Transverse colon (tissue), 4 donors: ENCODE measurements at regions not wholly inside any gene's neighbourhood (a gene's known extent, or its start where the extent isn't known, plus 50 kb on each side); places are given as distances from the start of the nearest gene placed in this dataset.
A peak's percentile ranks its signal among the peaks of the same experiment; 100 is the strongest.

Source experiments
- DNase-seq: peaks from one replicate; pipeline ENCODE4 v3.0.0-alpha.2; 2019
- H3K27ac ChIP-seq, 4 donors: fragments of 200-600 bp; sonication (generic); 2 replicates each; pipeline ENCODE4 v1.5.1; 2016 to 2018; ENCODE audit warnings: inconsistent platforms in 4 of 4
- H3K27me3 ChIP-seq: fragments of 200-600 bp; sonication (generic); 2 replicates; pipeline ENCODE4 v1.5.1; 2017; ENCODE audit warnings: inconsistent platforms
- H3K36me3 ChIP-seq, 4 donors: fragments of 200-600 bp; sonication (generic); 2 replicates each; pipeline ENCODE4 v1.5.1; 2017 to 2019; ENCODE audit warnings: inconsistent platforms in 4 of 4
- H3K4me1 ChIP-seq, 4 donors: fragments of 200-600 bp; sonication (generic); 2 replicates each; pipeline ENCODE4 v1.5.1; 2017 to 2020; ENCODE audit warnings: inconsistent platforms in 4 of 4
- H3K4me3 ChIP-seq, 4 donors: fragments of 200-600 bp; sonication (generic); 1 replicate in 1 of 4; 2 replicates in 3 of 4; pipeline versions ENCODE4 v1.5.1 to v1.6.1; 2017 to 2019; ENCODE audit warnings: inconsistent platforms in 4 of 4
- H3K9me3 ChIP-seq, 2 donors: fragments of 200-600 bp; sonication (generic); 2 replicates each; pipeline ENCODE4 v1.5.1; 2017 to 2019; ENCODE audit warnings: inconsistent platforms in 2 of 2
- EP300 ChIP-seq: sonication (generic); formaldehyde crosslinking; IDR thresholded peaks from one replicate; pipeline ENCODE4 v1.6.1; 2017; ENCODE audit warnings: antibody characterized with exemption, low read depth
- POLR2A ChIP-seq: fragments of 450-650 bp; IDR thresholded peaks from one replicate; pipeline ENCODE4 v1.6.1; 2016; ENCODE audit warnings: antibody characterized with exemption, mild to moderate bottlenecking, moderate library complexity
- POLR2AphosphoS5 ChIP-seq, 3 donors: sonication (generic); formaldehyde crosslinking; IDR thresholded peaks; one replicate each; pipeline ENCODE4 v1.6.1; 2016; ENCODE audit warnings: antibody characterized with exemption in 3 of 3
- WGBS, 2 donors: methylation state at CpG; one replicate each; pipeline ENCODE4 v1.1.5; 2018; ENCODE audit warnings: low coverage in 1 of 2; 5-methylcytosine and 5-hydroxymethylcytosine counted together
- in situ Hi-C, 4 donors: fragments of 200-750 bp; cut with MboI; loops; one replicate each; pipeline versions ENCODE4 v1.15.0 to v1.15.1; 2017; ENCODE audit warnings: low sequenced_read_pairs in 3 of 4, low pct_ligation_motif_present in 1 of 4, low pct_unique_long_range_greater_than_20kb in 1 of 4
- intact Hi-C: fragments of 100-400 bp; cut with DNase I; formaldehyde crosslinking; loops from one replicate; pipeline ENCODE4 v1.15.1; 2023; ENCODE audit warnings: low total_unique reads
- TF ChIP-seq, protein P1 (sequence below), 5 experiments: fragments of 200-600 bp in 3 of 5; fragments of 450-650 bp in 2 of 5; sonication (generic) in 3 of 5; IDR thresholded peaks; 1 replicate in 2 of 5; 2 replicates in 3 of 5; pipeline ENCODE4 v1.5.1; 2016 to 2017; ENCODE audit warnings: antibody characterized with exemption in 5 of 5, inconsistent platforms in 3 of 5, mild to moderate bottlenecking in 2 of 5, moderate library complexity in 1 of 5

DNA sequence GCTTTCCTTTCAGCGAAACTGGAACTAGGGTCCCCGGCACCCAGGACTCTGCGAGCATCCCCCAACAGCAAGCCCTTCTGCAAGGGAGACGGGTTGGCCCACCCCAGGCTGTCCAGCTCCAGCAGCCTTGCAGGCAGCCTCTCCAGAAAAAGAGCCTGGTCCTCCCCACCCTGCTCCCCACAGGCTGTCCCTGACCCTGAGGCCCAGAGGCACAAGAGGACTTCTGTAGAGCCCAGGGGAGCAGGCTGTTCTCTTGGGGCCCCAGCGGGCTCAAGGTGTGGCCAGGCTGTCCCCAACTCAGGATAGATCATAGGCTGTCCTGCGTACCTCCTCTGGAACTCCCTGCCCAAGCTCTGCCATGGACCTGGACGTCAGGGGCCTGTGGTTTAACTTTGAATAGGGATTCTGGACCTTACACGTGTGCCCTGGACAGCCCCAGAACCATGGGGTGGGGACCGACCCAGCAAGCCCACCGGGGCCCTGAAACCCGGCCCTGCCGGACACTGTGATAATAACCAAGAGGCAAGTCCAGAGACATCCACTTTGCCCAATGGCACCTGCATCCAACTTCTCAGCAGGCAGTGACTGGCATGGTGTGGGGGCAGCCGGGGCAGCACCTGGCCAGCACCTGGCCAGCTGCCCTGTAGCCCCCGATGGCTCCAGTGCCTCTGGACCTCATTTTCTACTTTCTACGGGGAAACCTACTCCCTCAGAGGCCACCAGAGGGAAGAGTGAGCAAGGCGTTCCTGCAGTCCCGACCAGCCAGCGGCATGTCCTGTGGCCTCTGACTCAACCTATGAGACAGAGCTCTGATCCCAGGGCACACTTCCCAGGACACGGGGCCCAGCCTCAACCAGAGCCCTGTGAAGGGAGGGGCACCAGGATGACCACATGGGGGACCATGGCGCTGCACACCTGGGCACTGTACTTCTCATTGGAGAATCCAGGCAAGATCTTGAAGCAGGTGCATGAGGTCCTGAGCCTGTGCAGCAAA is 50.9 kb upstream of the TPM4 start:
- TF ChIP-seq, protein P1, sequence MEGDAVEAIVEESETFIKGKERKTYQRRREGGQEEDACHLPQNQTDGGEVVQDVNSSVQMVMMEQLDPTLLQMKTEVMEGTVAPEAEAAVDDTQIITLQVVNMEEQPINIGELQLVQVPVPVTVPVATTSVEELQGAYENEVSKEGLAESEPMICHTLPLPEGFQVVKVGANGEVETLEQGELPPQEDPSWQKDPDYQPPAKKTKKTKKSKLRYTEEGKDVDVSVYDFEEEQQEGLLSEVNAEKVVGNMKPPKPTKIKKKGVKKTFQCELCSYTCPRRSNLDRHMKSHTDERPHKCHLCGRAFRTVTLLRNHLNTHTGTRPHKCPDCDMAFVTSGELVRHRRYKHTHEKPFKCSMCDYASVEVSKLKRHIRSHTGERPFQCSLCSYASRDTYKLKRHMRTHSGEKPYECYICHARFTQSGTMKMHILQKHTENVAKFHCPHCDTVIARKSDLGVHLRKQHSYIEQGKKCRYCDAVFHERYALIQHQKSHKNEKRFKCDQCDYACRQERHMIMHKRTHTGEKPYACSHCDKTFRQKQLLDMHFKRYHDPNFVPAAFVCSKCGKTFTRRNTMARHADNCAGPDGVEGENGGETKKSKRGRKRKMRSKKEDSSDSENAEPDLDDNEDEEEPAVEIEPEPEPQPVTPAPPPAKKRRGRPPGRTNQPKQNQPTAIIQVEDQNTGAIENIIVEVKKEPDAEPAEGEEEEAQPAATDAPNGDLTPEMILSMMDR (IDR thresholded peaks at IDR 0.05): peak; percentile 20 to 35 (median 26)
- no peak for TF ChIP-seq POLR2A
- no peaks in the 10 kb centered on the region for H3K36me3 ChIP-seq
- no peak overlapping the region for H3K27ac ChIP-seq
- in situ Hi-C loops (no loop called here), intact Hi-C loops (no loop called here)
- H3K4me1 ChIP-seq: no peaks in the 10 kb centered on the region
- WGBS, 2 donors: 71 to 87% methylated on average over 3 to 17 of the region's 20 CpGs
- H3K4me3 ChIP-seq: no peak overlapping the region
- DNase-seq: peak; percentile 39
- H3K27me3 ChIP-seq: no peaks in the 10 kb centered on the region
- no peaks in the 10 kb centered on the region for H3K9me3 ChIP-seq

DNA sequence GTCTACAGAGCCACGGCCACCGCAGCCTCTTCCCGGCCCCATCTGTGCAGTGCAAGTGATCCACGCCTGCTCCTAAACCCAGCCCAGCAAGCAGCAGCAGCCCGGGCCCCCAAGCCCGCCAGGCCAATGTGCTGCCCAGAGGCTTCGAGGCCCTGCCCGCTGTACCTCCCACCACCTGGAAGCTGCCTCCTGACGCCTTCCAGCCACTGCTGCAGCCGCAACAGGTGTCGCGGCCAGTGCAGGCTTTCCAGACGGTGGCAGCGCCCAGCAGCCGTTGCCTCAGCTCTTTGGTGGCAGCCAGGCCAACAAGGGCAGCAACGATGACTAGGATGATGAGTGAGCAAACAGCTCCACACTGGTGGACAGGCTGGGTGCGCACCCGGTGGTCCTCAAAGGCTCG is 50.2 kb upstream of the TPM4 start:
- no peaks in the 10 kb centered on the region for H3K36me3 ChIP-seq
- WGBS, 2 donors: 86% methylated on average over 19 of the region's 19 CpGs; no CpG with 5 or more reads in 1 of the 2 donors
- H3K9me3 ChIP-seq: no peaks in the 10 kb centered on the region
- TF ChIP-seq EP300: no peak
- TF ChIP-seq, protein P1 (IDR thresholded peaks at IDR 0.05): no peak
- no peak for TF ChIP-seq POLR2AphosphoS5 (IDR thresholded peaks at IDR 0.05)
- TF ChIP-seq POLR2A: no peak
- in situ Hi-C loops (no loop called here), intact Hi-C loops (no loop called here)
- H3K27ac ChIP-seq: no peak overlapping the region
- no peak for DNase-seq
- no peak overlapping the region for H3K4me3 ChIP-seq
- no peaks in the 10 kb centered on the region for H3K4me1 ChIP-seq
- no peaks in the 10 kb centered on the region for H3K27me3 ChIP-seq
